ENCODE measurements at regions not wholly inside any gene's neighbourhood (a gene's known extent, or its start where the extent isn't known, plus 50 kb on each side); places are given as distances from the start of the nearest gene placed in this dataset.

DNA sequence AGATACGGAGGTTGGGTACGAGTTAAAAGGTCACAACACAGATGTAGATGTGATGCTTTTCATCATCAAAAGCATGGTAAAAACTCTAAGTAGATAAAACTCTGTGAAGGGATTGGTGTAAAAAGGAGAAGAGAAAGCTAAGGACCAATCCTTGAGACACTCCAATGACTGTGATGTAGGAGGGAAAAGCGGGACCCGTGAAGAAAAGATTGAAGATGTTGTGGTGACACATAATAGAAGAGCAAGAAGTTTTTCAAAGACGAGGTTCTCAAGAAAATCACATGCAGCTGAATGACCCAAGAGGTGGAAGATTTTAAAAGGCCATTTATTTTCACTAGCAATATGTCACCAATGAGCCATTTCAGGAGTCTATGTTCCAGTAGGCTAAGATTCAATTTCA lies 179.5 kb downstream of the MRPL39 start:
- TF ChIP-seq EP300 (IDR thresholded peaks at IDR 0.05; ENCODE audit: borderline replicate concordance) (no peak), CREB1 (IDR thresholded peaks at IDR 0.05; ENCODE audit: low read depth) (no peak), RAD21 (IDR thresholded peaks at IDR 0.05; ENCODE audit: low read depth) (no peak), TCF12 (IDR thresholded peaks at IDR 0.05; ENCODE audit: low read depth) (no peak), TEAD4 (IDR thresholded peaks at IDR 0.05) (no peak), FOXM1 (IDR thresholded peaks at IDR 0.05; ENCODE audit: borderline replicate concordance, low read depth) (no peak), CEBPB (IDR thresholded peaks at IDR 0.05) (no peak), EGR1 (IDR thresholded peaks at IDR 0.05) (no peak), NFIC (IDR thresholded peaks at IDR 0.05) (no peak), YY1 (IDR thresholded peaks at IDR 0.05; ENCODE audit: low read depth) (no peak), ZBTB7A (IDR thresholded peaks at IDR 0.05; ENCODE audit: low read depth) (no peak), TAF1 (IDR thresholded peaks at IDR 0.05; ENCODE audit: low read depth) (no peak)
- TF ChIP-seq, protein P1, sequence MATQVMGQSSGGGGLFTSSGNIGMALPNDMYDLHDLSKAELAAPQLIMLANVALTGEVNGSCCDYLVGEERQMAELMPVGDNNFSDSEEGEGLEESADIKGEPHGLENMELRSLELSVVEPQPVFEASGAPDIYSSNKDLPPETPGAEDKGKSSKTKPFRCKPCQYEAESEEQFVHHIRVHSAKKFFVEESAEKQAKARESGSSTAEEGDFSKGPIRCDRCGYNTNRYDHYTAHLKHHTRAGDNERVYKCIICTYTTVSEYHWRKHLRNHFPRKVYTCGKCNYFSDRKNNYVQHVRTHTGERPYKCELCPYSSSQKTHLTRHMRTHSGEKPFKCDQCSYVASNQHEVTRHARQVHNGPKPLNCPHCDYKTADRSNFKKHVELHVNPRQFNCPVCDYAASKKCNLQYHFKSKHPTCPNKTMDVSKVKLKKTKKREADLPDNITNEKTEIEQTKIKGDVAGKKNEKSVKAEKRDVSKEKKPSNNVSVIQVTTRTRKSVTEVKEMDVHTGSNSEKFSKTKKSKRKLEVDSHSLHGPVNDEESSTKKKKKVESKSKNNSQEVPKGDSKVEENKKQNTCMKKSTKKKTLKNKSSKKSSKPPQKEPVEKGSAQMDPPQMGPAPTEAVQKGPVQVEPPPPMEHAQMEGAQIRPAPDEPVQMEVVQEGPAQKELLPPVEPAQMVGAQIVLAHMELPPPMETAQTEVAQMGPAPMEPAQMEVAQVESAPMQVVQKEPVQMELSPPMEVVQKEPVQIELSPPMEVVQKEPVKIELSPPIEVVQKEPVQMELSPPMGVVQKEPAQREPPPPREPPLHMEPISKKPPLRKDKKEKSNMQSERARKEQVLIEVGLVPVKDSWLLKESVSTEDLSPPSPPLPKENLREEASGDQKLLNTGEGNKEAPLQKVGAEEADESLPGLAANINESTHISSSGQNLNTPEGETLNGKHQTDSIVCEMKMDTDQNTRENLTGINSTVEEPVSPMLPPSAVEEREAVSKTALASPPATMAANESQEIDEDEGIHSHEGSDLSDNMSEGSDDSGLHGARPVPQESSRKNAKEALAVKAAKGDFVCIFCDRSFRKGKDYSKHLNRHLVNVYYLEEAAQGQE (IDR thresholded peaks at IDR 0.05; ENCODE audit: low read depth), result no peak
- TF ChIP-seq, protein P2, sequence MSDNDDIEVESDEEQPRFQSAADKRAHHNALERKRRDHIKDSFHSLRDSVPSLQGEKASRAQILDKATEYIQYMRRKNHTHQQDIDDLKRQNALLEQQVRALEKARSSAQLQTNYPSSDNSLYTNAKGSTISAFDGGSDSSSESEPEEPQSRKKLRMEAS (IDR thresholded peaks at IDR 0.05), result no peak
- TF ChIP-seq, protein P3, sequence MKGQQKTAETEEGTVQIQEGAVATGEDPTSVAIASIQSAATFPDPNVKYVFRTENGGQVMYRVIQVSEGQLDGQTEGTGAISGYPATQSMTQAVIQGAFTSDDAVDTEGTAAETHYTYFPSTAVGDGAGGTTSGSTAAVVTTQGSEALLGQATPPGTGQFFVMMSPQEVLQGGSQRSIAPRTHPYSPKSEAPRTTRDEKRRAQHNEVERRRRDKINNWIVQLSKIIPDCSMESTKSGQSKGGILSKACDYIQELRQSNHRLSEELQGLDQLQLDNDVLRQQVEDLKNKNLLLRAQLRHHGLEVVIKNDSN (IDR thresholded peaks at IDR 0.05), result no peak

DNA sequence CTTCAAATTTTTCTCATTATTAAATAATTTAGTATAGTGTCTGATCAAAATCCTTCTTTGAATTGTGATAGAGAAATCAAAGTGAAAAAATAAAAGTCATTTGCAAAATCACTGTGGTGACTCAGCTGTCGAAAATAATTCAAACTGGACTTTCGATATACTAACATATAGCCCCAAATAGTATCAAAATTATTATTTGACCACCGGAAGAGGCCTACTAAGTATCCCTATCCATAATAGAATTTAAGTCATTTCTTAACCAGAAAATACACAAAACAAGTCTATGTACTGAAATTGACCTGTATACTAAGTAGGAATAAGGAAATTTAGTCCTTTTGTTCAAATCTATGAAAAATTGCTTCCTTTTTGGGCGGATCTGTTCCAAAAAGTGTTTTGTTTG lies 180.7 kb downstream of the MRPL39 start:
- no peak for TF ChIP-seq EP300 (IDR thresholded peaks at IDR 0.05; ENCODE audit: borderline replicate concordance)
- TF ChIP-seq NFIC (IDR thresholded peaks at IDR 0.05), result no peak
- no peak for TF ChIP-seq EGR1 (IDR thresholded peaks at IDR 0.05)
- TF ChIP-seq CEBPB (IDR thresholded peaks at IDR 0.05), result no peak
- no peak for TF ChIP-seq RAD21 (IDR thresholded peaks at IDR 0.05; ENCODE audit: low read depth)
- no peak for TF ChIP-seq TAF1 (IDR thresholded peaks at IDR 0.05; ENCODE audit: low read depth)
- no peak for TF ChIP-seq YY1 (IDR thresholded peaks at IDR 0.05; ENCODE audit: low read depth)
- no peak for TF ChIP-seq CREB1 (IDR thresholded peaks at IDR 0.05; ENCODE audit: low read depth)
- TF ChIP-seq, protein P2 (IDR thresholded peaks at IDR 0.05), result no peak
- no peak for TF ChIP-seq ZBTB7A (IDR thresholded peaks at IDR 0.05; ENCODE audit: low read depth)
- TF ChIP-seq TCF12 (IDR thresholded peaks at IDR 0.05; ENCODE audit: low read depth), result no peak
- TF ChIP-seq, protein P3 (IDR thresholded peaks at IDR 0.05), result no peak
- no peak for TF ChIP-seq TEAD4 (IDR thresholded peaks at IDR 0.05)

DNA sequence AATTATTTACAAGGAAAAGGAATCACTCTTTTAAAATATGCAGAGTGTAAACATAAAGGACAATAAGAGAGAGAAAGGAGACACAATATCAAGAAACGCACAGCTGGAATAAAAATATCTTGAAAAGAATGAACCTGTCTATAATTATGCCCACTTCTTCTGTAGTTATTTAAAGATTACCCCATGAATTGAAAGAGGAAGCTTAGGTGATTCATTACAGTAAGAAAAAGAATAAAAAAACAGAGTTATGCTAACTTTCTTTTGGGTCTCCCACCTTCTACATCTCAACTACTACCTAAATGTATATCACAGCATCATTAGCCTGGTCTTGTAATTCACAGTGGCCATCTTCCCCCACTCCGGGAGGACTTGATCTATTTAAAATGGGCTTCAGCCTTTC lies 182.1 kb downstream of the MRPL39 start:
- TF ChIP-seq TAF1 (IDR thresholded peaks at IDR 0.05; ENCODE audit: low read depth) (no peak), FOXM1 (IDR thresholded peaks at IDR 0.05; ENCODE audit: borderline replicate concordance, low read depth) (no peak), ZBTB7A (IDR thresholded peaks at IDR 0.05; ENCODE audit: low read depth) (no peak), EP300 (IDR thresholded peaks at IDR 0.05; ENCODE audit: borderline replicate concordance) (no peak), TCF12 (IDR thresholded peaks at IDR 0.05; ENCODE audit: low read depth) (no peak)
- TF ChIP-seq, protein P3 (IDR thresholded peaks at IDR 0.05), result no peak
- TF ChIP-seq, protein P1 (IDR thresholded peaks at IDR 0.05; ENCODE audit: low read depth), result no peak
- TF ChIP-seq, protein P2 (IDR thresholded peaks at IDR 0.05), result no peak

DNA sequence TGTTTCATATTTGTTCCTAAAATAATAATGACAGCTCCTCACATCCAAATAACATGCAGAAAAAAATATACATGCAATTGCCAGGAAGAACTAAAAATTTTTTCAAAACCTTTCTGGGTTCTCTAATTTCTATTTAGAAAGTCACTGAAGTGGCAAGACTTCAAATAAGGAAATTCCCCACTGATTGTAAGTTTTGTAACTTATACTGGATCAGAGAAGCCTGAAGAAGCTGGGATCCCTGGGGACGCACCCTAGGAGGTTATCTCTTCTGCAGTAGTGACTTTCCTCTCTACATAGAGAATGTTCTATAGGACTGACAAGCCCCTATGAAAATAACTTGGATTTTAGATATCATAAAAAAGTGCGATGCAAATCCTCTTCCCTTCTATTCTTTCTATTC lies 182.6 kb downstream of the MRPL39 start:
- TF ChIP-seq, protein P2 (IDR thresholded peaks at IDR 0.05), result no peak
- TF ChIP-seq TCF12 (IDR thresholded peaks at IDR 0.05; ENCODE audit: low read depth), result no peak
- TF ChIP-seq EP300 (IDR thresholded peaks at IDR 0.05; ENCODE audit: borderline replicate concordance), result no peak
- no peak for TF ChIP-seq NFIC (IDR thresholded peaks at IDR 0.05)
- TF ChIP-seq, protein P3 (IDR thresholded peaks at IDR 0.05), result no peak
- TF ChIP-seq TAF1 (IDR thresholded peaks at IDR 0.05; ENCODE audit: low read depth), result no peak
- no peak for TF ChIP-seq CEBPB (IDR thresholded peaks at IDR 0.05)
- TF ChIP-seq CREB1 (IDR thresholded peaks at IDR 0.05; ENCODE audit: low read depth), result no peak
- no peak for TF ChIP-seq FOXM1 (IDR thresholded peaks at IDR 0.05; ENCODE audit: borderline replicate concordance, low read depth)
- TF ChIP-seq EGR1 (IDR thresholded peaks at IDR 0.05), result no peak

DNA sequence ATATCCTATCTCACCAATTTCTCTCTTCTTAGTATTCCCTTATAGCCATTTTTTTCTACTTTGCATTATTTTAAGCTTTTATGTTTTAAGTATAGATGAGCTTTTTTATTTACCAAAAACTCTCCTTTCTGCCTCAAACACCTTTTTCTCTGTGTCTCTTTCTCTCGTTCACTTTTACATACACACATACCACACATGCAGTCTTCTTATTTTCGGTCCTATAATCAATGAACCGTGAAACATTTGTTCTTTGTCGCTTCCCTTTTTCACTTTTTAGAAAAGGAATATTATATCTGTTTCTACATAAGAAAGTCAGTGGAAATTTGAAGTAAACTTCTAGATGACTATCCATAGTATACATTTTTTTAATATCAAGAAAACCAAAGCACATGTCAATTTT lies 183.2 kb downstream of the MRPL39 start:
- TF ChIP-seq, protein P3 (IDR thresholded peaks at IDR 0.05), result no peak
- TF ChIP-seq EGR1 (IDR thresholded peaks at IDR 0.05), result no peak
- TF ChIP-seq CEBPB (IDR thresholded peaks at IDR 0.05), result no peak
- TF ChIP-seq, protein P2 (IDR thresholded peaks at IDR 0.05), result no peak
- TF ChIP-seq, protein P1 (IDR thresholded peaks at IDR 0.05; ENCODE audit: low read depth), result no peak
- no peak for TF ChIP-seq ZBTB7A (IDR thresholded peaks at IDR 0.05; ENCODE audit: low read depth)
- TF ChIP-seq RAD21 (IDR thresholded peaks at IDR 0.05; ENCODE audit: low read depth), result no peak
- TF ChIP-seq CREB1 (IDR thresholded peaks at IDR 0.05; ENCODE audit: low read depth), result no peak
- TF ChIP-seq NFIC (IDR thresholded peaks at IDR 0.05), result no peak
